ENCODE measurements at regions not wholly inside any gene's neighbourhood (a gene's known extent, or its start where the extent isn't known, plus 50 kb on each side); places are given as distances from the start of the nearest gene placed in this dataset.

- Histone ChIP-seq H2BK120ac (ENCODE audit: insufficient read depth, low read length, poor library complexity) (no peak overlapping the region), H2BK5ac (ENCODE audit: low read depth, low read length, poor library complexity) (no peak overlapping the region), H3K36me3 (ENCODE audit: control insufficient read depth in 1 of 2, insufficient read depth in 2 of 2, low read length in 2 of 2) (no peaks in the 10 kb centered on the region), H3K4me1 (ENCODE audit: control insufficient read depth in 1 of 2, insufficient read depth in 2 of 2, low read length in 2 of 2) (no peaks in the 10 kb centered on the region), H3K18ac (ENCODE audit: low read length) (no peak overlapping the region), H3K27me3 (ENCODE audit: insufficient read depth, low read length) (no peaks in the 10 kb centered on the region), H3K79me2 (ENCODE audit: control insufficient read depth, insufficient read depth, low read length, poor library complexity) (no peaks in the 10 kb centered on the region), H2AK5ac (ENCODE audit: low read length) (no peak overlapping the region), H4K8ac (ENCODE audit: low read depth, low read length) (no peak overlapping the region), H3K23ac (ENCODE audit: low read length) (no peak overlapping the region), H3K79me1 (ENCODE audit: low read length) (no peaks in the 10 kb centered on the region), H3K4me2 (ENCODE audit: low read length) (no peak overlapping the region), H2AFZ (ENCODE audit: insufficient read depth, low read length, poor library complexity) (no peak overlapping the region), H3K4me3 (ENCODE audit: low read depth, low read length) (no peak overlapping the region), H3K14ac (ENCODE audit: low read length) (no peak overlapping the region), H2BK12ac (ENCODE audit: low read length) (no peak overlapping the region), H4K91ac (ENCODE audit: low read depth, low read length) (no peak overlapping the region), H3K27ac (ENCODE audit: low read depth, low read length) (no peak overlapping the region), H3K4ac (ENCODE audit: low read depth, low read length) (no peak overlapping the region), H3K9ac (ENCODE audit: low read length) (no peak overlapping the region), H3K9me3 (ENCODE audit: insufficient read depth, low read depth, low read length) (no peaks in the 10 kb centered on the region), H4K12ac (ENCODE audit: low read depth, low read length) (no peak overlapping the region)
- no peak for DNase-seq
Observed at GRCh38 chr11:111026241-111026640, 219.3 kb upstream of the POU2AF2 start.

- Histone ChIP-seq H4K91ac (ENCODE audit: low read depth, low read length) (no peak overlapping the region), H3K79me1 (ENCODE audit: low read length) (no peaks in the 10 kb centered on the region), H4K12ac (ENCODE audit: low read depth, low read length) (no peak overlapping the region), H3K14ac (ENCODE audit: low read length) (no peak overlapping the region), H3K79me2 (ENCODE audit: control insufficient read depth, insufficient read depth, low read length, poor library complexity) (no peaks in the 10 kb centered on the region), H2BK12ac (ENCODE audit: low read length) (no peak overlapping the region), H3K4me3 (ENCODE audit: low read depth, low read length) (no peak overlapping the region), H3K4ac (ENCODE audit: low read depth, low read length) (no peak overlapping the region), H2AK5ac (ENCODE audit: low read length) (no peak overlapping the region), H3K18ac (ENCODE audit: low read length) (no peak overlapping the region), H3K23ac (ENCODE audit: low read length) (no peak overlapping the region), H3K9me3 (ENCODE audit: insufficient read depth, low read depth, low read length) (no peaks in the 10 kb centered on the region), H3K4me1 (ENCODE audit: control insufficient read depth in 1 of 2, insufficient read depth in 2 of 2, low read length in 2 of 2) (no peaks in the 10 kb centered on the region), H3K27ac (ENCODE audit: low read depth, low read length) (no peak overlapping the region), H4K8ac (ENCODE audit: low read depth, low read length) (no peak overlapping the region), H2AFZ (ENCODE audit: insufficient read depth, low read length, poor library complexity) (no peak overlapping the region), H2BK5ac (ENCODE audit: low read depth, low read length, poor library complexity) (no peak overlapping the region), H3K36me3 (ENCODE audit: control insufficient read depth in 1 of 2, insufficient read depth in 2 of 2, low read length in 2 of 2) (no peaks in the 10 kb centered on the region), H3K9ac (ENCODE audit: low read length) (no peak overlapping the region), H2BK120ac (ENCODE audit: insufficient read depth, low read length, poor library complexity) (no peak overlapping the region), H3K27me3 (ENCODE audit: insufficient read depth, low read length) (no peaks in the 10 kb centered on the region), H3K4me2 (ENCODE audit: low read length) (no peak overlapping the region)
- no CpG with 5 or more reads among the region's 5 CpGs for WGBS (ENCODE audit: extremely low coverage, insufficient coverage, insufficient read length)
- DNase-seq, result no peak
Observed at GRCh38 chr11:111021131-111021530, 224.4 kb upstream of the POU2AF2 start.

DNA sequence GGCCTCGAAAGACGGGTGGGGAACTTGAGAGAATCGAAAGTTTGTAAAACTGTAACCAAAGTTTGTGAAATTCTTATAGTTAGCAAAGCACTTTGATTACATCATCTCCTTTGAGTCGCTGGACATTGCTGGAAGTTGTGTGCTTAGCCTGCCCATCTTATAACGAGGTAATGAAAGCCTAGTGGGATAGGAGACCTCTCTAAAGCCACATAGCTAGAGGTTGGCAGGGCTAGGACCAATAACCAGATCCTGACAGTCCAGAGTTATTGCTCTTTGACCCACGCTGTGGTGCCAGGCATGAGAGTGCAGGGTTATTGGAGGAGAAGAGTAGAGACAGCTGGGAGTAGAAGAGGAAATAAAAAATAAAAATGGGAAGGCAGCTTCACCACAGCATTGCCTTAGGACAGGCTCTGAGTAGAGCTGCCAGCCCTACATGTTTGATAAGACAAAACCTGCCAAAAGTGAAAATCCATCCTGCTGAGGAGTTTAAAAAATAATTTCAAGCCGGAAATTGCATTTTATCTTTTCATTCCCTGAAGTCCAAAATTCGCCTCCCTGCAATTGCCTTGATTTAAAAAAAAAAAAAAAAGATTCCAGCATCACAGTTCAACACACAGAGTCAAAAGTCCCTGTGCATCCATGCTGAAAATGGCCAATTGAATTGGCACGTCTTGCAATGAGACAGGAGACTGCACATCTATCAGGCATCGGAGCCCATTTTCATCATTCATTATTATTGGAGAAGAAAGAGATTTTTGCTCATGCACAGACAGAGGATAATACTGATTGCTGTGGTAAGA lies 225.5 kb upstream of the POU2AF2 start:
- Histone ChIP-seq H2AK5ac (ENCODE audit: low read length) (no peak overlapping the region), H3K4me3 (ENCODE audit: low read depth, low read length) (no peak overlapping the region), H4K91ac (ENCODE audit: low read depth, low read length) (no peak overlapping the region), H3K79me2 (ENCODE audit: control insufficient read depth, insufficient read depth, low read length, poor library complexity) (no peaks in the 10 kb centered on the region), H3K27ac (ENCODE audit: low read depth, low read length) (no peak overlapping the region), H3K9ac (ENCODE audit: low read length) (no peak overlapping the region), H4K12ac (ENCODE audit: low read depth, low read length) (no peak overlapping the region), H3K9me3 (ENCODE audit: insufficient read depth, low read depth, low read length) (no peaks in the 10 kb centered on the region), H2BK12ac (ENCODE audit: low read length) (no peak overlapping the region), H3K23ac (ENCODE audit: low read length) (no peak overlapping the region), H2BK5ac (ENCODE audit: low read depth, low read length, poor library complexity) (no peak overlapping the region), H3K79me1 (ENCODE audit: low read length) (no peaks in the 10 kb centered on the region), H2AFZ (ENCODE audit: insufficient read depth, low read length, poor library complexity) (no peak overlapping the region), H2BK120ac (ENCODE audit: insufficient read depth, low read length, poor library complexity) (no peak overlapping the region), H3K4me1 (ENCODE audit: control insufficient read depth in 1 of 2, insufficient read depth in 2 of 2, low read length in 2 of 2) (no peaks in the 10 kb centered on the region), H4K8ac (ENCODE audit: low read depth, low read length) (no peak overlapping the region), H3K4ac (ENCODE audit: low read depth, low read length) (no peak overlapping the region), H3K36me3 (ENCODE audit: control insufficient read depth in 1 of 2, insufficient read depth in 2 of 2, low read length in 2 of 2) (no peaks in the 10 kb centered on the region), H3K14ac (ENCODE audit: low read length) (no peak overlapping the region), H3K4me2 (ENCODE audit: low read length) (no peak overlapping the region), H3K18ac (ENCODE audit: low read length) (no peak overlapping the region), H3K27me3 (ENCODE audit: insufficient read depth, low read length) (no peaks in the 10 kb centered on the region)
- WGBS (ENCODE audit: extremely low coverage, insufficient coverage, insufficient read length), result no CpG with 5 or more reads among the region's 10 CpGs
- peak in 1 of 2 donors; percentile 2 for DNase-seq

- Histone ChIP-seq H2BK120ac (ENCODE audit: insufficient read depth, low read length, poor library complexity) (no peak overlapping the region), H3K27me3 (ENCODE audit: insufficient read depth, low read length) (no peaks in the 10 kb centered on the region), H3K9ac (ENCODE audit: low read length) (no peak overlapping the region), H2BK12ac (ENCODE audit: low read length) (no peak overlapping the region), H3K4me2 (ENCODE audit: low read length) (no peak overlapping the region), H3K9me3 (ENCODE audit: insufficient read depth, low read depth, low read length) (no peaks in the 10 kb centered on the region), H2BK5ac (ENCODE audit: low read depth, low read length, poor library complexity) (no peak overlapping the region), H3K4ac (ENCODE audit: low read depth, low read length) (no peak overlapping the region), H4K91ac (ENCODE audit: low read depth, low read length) (no peak overlapping the region), H3K4me1 (ENCODE audit: control insufficient read depth in 1 of 2, insufficient read depth in 2 of 2, low read length in 2 of 2) (no peaks in the 10 kb centered on the region), H3K79me1 (ENCODE audit: low read length) (no peaks in the 10 kb centered on the region), H3K23ac (ENCODE audit: low read length) (no peak overlapping the region), H3K79me2 (ENCODE audit: control insufficient read depth, insufficient read depth, low read length, poor library complexity) (no peaks in the 10 kb centered on the region), H4K8ac (ENCODE audit: low read depth, low read length) (no peak overlapping the region), H4K12ac (ENCODE audit: low read depth, low read length) (no peak overlapping the region), H3K27ac (ENCODE audit: low read depth, low read length) (no peak overlapping the region), H3K4me3 (ENCODE audit: low read depth, low read length) (no peak overlapping the region), H3K14ac (ENCODE audit: low read length) (no peak overlapping the region), H2AFZ (ENCODE audit: insufficient read depth, low read length, poor library complexity) (no peak overlapping the region), H3K36me3 (ENCODE audit: control insufficient read depth in 1 of 2, insufficient read depth in 2 of 2, low read length in 2 of 2) (no peaks in the 10 kb centered on the region), H2AK5ac (ENCODE audit: low read length) (no peak overlapping the region), H3K18ac (ENCODE audit: low read length) (no peak overlapping the region)
- no CpG with 5 or more reads among the region's 6 CpGs for WGBS (ENCODE audit: extremely low coverage, insufficient coverage, insufficient read length)
- no peak for DNase-seq
Observed at GRCh38 chr11:111019451-111019850, 226.1 kb upstream of the POU2AF2 start.
